GM12878 (cell line): ENCODE measurements at regions not wholly inside any gene's neighbourhood (a gene's known extent, or its start where the extent isn't known, plus 50 kb on each side); places are given as distances from the start of the nearest gene placed in this dataset.

Experiments
- ATAC-seq: fragments of 200-7000 bp; cut with Tn5 transposase; 3 replicates; pipeline ENCODE4 v1.9.1; 2020; ENCODE audit warnings: mild to moderate bottlenecking, moderate library complexity
- BruUV-seq: library from RNA; stranded (reverse); fragments of 400-500 nt; replicated peaks from 2 replicates; lab custom pipeline; 2021; lab: Mats Ljungman, UMichigan
- CTCF ChIA-PET: fragments of 300-600 bp; sonication (Branson Sonifier 250); formaldehyde crosslinking; extraction: SDS; loops from one replicate; lab custom pipeline; 2021; ENCODE audit warnings: inconsistent platforms; lab: Yijun Ruan, JAX
- POLR2A ChIA-PET: fragments of 350-600 bp; formaldehyde crosslinking; extraction: SDS; loops from one replicate; lab custom pipeline; 2021; ENCODE audit warnings: inconsistent platforms; lab: Charles Lee
- RAD21 ChIA-PET: fragments of 300-600 bp; sonication (Branson Sonifier 250); formaldehyde crosslinking; loops from one replicate; lab custom pipeline; 2023; ENCODE audit warnings: antibody characterized with exemption; ENCODE audit not compliant: unreplicated experiment; lab: Charles Lee
- SMC1A ChIA-PET: fragments of 300-600 bp; sonication (Branson Sonifier 250); formaldehyde crosslinking; loops from one replicate; lab custom pipeline; 2023; ENCODE audit not compliant: unreplicated experiment, uncharacterized antibody; lab: Charles Lee
- DNase-seq: peaks from one replicate; pipeline ENCODE4 v3.0.0-alpha.2; 2011; ENCODE audit warnings: low read depth, low spot score
- FAIRE-seq: peaks from 3 replicates; lab custom pipeline; 2011; peaks lifted over from hg19 to GRCh38; lab: Jason Lieb, UNC
- H2AFZ ChIP-seq: 2 replicates; pipeline ENCODE4 v1.6.0; 2011; ENCODE audit warnings: low read depth, low read length, control low read depth; ENCODE audit not compliant: control insufficient read depth
- H3K27ac ChIP-seq: 2 replicates; pipeline ENCODE4 v1.5.1; 2011; ENCODE audit warnings: control low read depth; ENCODE audit not compliant: control insufficient read depth, insufficient read depth
- H3K27me3 ChIP-seq, 2 experiments: replicated peaks in 1 of 2; 2 replicates each; pipeline versions ENCODE4 v1.6.0 to v1.6.1; 2011; ENCODE audit warnings: low read length in 1 of 2; ENCODE audit not compliant: control insufficient read depth in 2 of 2, insufficient read depth in 2 of 2
- H3K36me3 ChIP-seq, 2 experiments: 2 replicates each; pipeline ENCODE4 v1.5.1; 2011; ENCODE audit warnings: low read length in 1 of 2; ENCODE audit not compliant: control insufficient read depth in 2 of 2, insufficient read depth in 2 of 2
- H3K4me1 ChIP-seq: 2 replicates; pipeline ENCODE4 v1.6.1; 2011; ENCODE audit warnings: mild to moderate bottlenecking, low read length, moderate library complexity, mixed read lengths; ENCODE audit not compliant: control insufficient read depth, insufficient read depth
- H3K4me2 ChIP-seq: 2 replicates; pipeline ENCODE4 v1.6.0; 2011; ENCODE audit warnings: control low read depth; ENCODE audit not compliant: control insufficient read depth, insufficient read depth
- H3K4me3 ChIP-seq: fragments of 200-600 bp; sonication (generic); 2 replicates; pipeline ENCODE4 v1.5.1; 2016
- H3K79me2 ChIP-seq: 2 replicates; pipeline ENCODE4 v1.6.0; 2011; ENCODE audit warnings: low read length; ENCODE audit not compliant: control insufficient read depth, insufficient read depth
- H3K9ac ChIP-seq: 2 replicates; pipeline ENCODE4 v1.8.0; 2011; ENCODE audit warnings: low read length, control low read depth, mixed read lengths; ENCODE audit not compliant: control insufficient read depth, insufficient read depth
- H3K9me3 ChIP-seq: replicated peaks from 3 replicates; pipeline ENCODE4 v1.5.1; 2011; ENCODE audit warnings: mild to moderate bottlenecking, low read length; ENCODE audit not compliant: control insufficient read depth, insufficient read depth
- H4K20me1 ChIP-seq: 2 replicates; pipeline ENCODE4 v1.6.0; 2011; ENCODE audit not compliant: control insufficient read depth, insufficient read depth
- CHD2 ChIP-seq: IDR thresholded peaks from 2 replicates; pipeline ENCODE4 v1.6.1; 2011; ENCODE audit warnings: low read depth, low read length, improper control_type of control experiment, borderline replicate concordance
- CHD4 ChIP-seq: fragments of 200-600 bp; sonication (generic); IDR thresholded peaks from 2 replicates; pipeline ENCODE4 v1.6.1; 2016; ENCODE audit warnings: mild to moderate bottlenecking
- EGR1 ChIP-seq, 2 experiments: IDR thresholded peaks; 1 replicate in 1 of 2; 2 replicates in 1 of 2; pipeline ENCODE4 v1.6.1; 2011 to 2012; ENCODE audit warnings: low read depth in 2 of 2, low read length in 2 of 2, borderline replicate concordance in 1 of 2, mild to moderate bottlenecking in 1 of 2, moderate library complexity in 1 of 2
- ELK1 ChIP-seq: IDR thresholded peaks from 2 replicates; pipeline ENCODE4 v1.6.1; 2012; ENCODE audit warnings: low read depth, low read length, improper control_type of control experiment
- JUNB ChIP-seq: IDR thresholded peaks from 2 replicates; pipeline ENCODE4 v1.6.1; 2016; ENCODE audit warnings: antibody characterized with exemption, mild to moderate bottlenecking
- KAT2A ChIP-seq: conservative IDR thresholded peaks from 2 replicates; pipeline ENCODE4 v1.6.1; 2011; ENCODE audit warnings: low read depth, low read length; ENCODE audit not compliant: control insufficient read depth
- KLF5 ChIP-seq: fragments of 450-650 bp; IDR thresholded peaks from 2 replicates; pipeline ENCODE4 v1.6.1; 2014; ENCODE audit warnings: mild to moderate bottlenecking; ENCODE audit not compliant: partially characterized antibody
- LARP7 ChIP-seq: fragments of 450-650 bp; IDR thresholded peaks from 2 replicates; pipeline ENCODE4 v1.6.1; 2017; ENCODE audit warnings: mild to moderate bottlenecking
- RAD51 ChIP-seq: fragments of 450-650 bp; IDR thresholded peaks from 2 replicates; pipeline ENCODE4 v1.6.1; 2016; ENCODE audit warnings: moderate library complexity, mild to moderate bottlenecking, inconsistent platforms
- RBBP5 ChIP-seq: fragments of 200-600 bp; sonication (generic); conservative IDR thresholded peaks from 2 replicates; pipeline ENCODE4 v1.6.1; 2016
- SREBF1 ChIP-seq: IDR thresholded peaks from 2 replicates; pipeline ENCODE4 v1.6.1; 2012; ENCODE audit warnings: mild to moderate bottlenecking, low read length
- TCF3 ChIP-seq: IDR thresholded peaks from 2 replicates; pipeline ENCODE4 v1.6.1; 2012; ENCODE audit warnings: low read depth, mild to moderate bottlenecking, low read length, borderline replicate concordance; ENCODE audit not compliant: insufficient read depth
- ZBED1 ChIP-seq: IDR thresholded peaks from 2 replicates; pipeline ENCODE4 v1.6.1; 2016; ENCODE audit warnings: borderline replicate concordance
- ZBTB4 ChIP-seq: fragments of 450-650 bp; formaldehyde crosslinking; IDR thresholded peaks from 2 replicates; pipeline ENCODE4 v1.4.0; 2022; ENCODE audit warnings: mild to moderate bottlenecking, moderate library complexity
- WGBS: methylation state at CpG from one replicate; pipeline ENCODE4 v1.1.6; 2016; ENCODE audit warnings: low lambda C conversion rate; ENCODE audit not compliant: insufficient replicate concordance, insufficient coverage; ENCODE audit errors: missing lambda C conversion rate; 5-methylcytosine and 5-hydroxymethylcytosine counted together
- in situ Hi-C: fragments of 300-500 bp; cut with MboI; formaldehyde crosslinking; loops from 9 replicates; pipeline ENCODE4 v1.14.3; 2018; ENCODE audit warnings: mixed read lengths
- intact Hi-C: fragments of 100-400 bp; cut with micrococcal nuclease; formaldehyde crosslinking; loops from one replicate; pipeline ENCODE4 v1.14.2; 2022; ENCODE audit not compliant: unreplicated experiment

DNA sequence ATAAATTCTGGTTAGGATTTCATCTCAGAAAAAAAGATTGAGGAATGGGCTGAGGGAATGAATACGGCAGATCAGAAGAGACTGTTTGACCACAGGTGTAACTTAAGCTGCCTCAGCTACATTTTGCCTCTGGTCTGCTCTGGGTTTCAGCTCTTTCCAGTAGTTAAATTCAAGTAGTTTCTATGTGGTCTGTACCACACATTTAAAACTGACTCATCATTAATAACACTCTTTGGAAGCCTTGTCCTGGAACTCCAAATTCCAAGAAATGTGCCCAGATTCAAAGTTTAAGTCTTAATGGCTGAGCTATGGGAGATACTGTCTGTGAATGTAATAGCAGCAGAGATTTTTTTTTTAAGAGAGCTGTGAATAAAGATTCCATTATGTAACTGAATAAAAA is 133.1 kb upstream of the IGSF10 start:
- no peak overlapping the region for H3K4me3 ChIP-seq
- SMC1A ChIA-PET: interaction anchor here (0.6 to 1.3 kb wide), 2 partner anchors 8 to 68 kb away, joined by 3 read pairs; no protein-coding TSS in a partner anchor
- in situ Hi-C loops: no loop called here
- H4K20me1 ChIP-seq: no peaks in the 10 kb centered on the region
- CTCF ChIA-PET: no interaction called here
- H3K36me3 ChIP-seq: no peaks in the 10 kb centered on the region
- DNase-seq (no peak), FAIRE-seq (no peak), ATAC-seq (no peak)
- POLR2A ChIA-PET: interaction anchor here (0.6 to 0.7 kb wide), 2 partner anchors 9 to 314 kb away, joined by 3 to 5 read pairs; no protein-coding TSS in a partner anchor
- intact Hi-C loops: no loop called here
- H3K4me2 ChIP-seq: no peak overlapping the region
- H3K9me3 ChIP-seq: no peaks in the 10 kb centered on the region
- RAD21 ChIA-PET: no interaction called here
- no peak overlapping the region for H3K9ac ChIP-seq
- TF ChIP-seq KLF5: no peak
- TF ChIP-seq CHD2: no peak
- no peak for TF ChIP-seq SREBF1
- no peak for TF ChIP-seq ZBTB4 (CRISPR knock-in tag)
- TF ChIP-seq RBBP5: no peak
- no peak for TF ChIP-seq RAD51
- no peak for TF ChIP-seq CHD4
- no peak for TF ChIP-seq EGR1 (IDR thresholded peaks at IDR 0.05; ENCODE audit: borderline replicate concordance in 1 of 2, low read depth in 2 of 2, low read length in 2 of 2)
- TF ChIP-seq TCF3: no peak
- TF ChIP-seq KAT2A: no peak
- no peak for TF ChIP-seq ZBED1
- TF ChIP-seq ELK1: no peak
- TF ChIP-seq JUNB: no peak
- no peak for TF ChIP-seq LARP7
- H2AFZ ChIP-seq: no peak overlapping the region
- 53% methylated on average over 1 of the region's 1 CpG for WGBS
- no peaks in the 10 kb centered on the region for H3K4me1 ChIP-seq
- H3K27ac ChIP-seq: no peak overlapping the region
- H3K79me2 ChIP-seq: no peaks in the 10 kb centered on the region
- BruUV-seq: no TSS peak
- H3K27me3 ChIP-seq: no peaks in the 10 kb centered on the region
